HAP-1 (cell line): ENCODE measurements at regions not wholly inside any gene's neighbourhood (a gene's known extent, or its start where the extent isn't known, plus 50 kb on each side); places are given as distances from the start of the nearest gene placed in this dataset.

Experiments
- DNase-seq, 2 experiments: peaks; one replicate each; pipeline ENCODE4 v3.0.0-alpha.2; 2016 to 2020; ENCODE audit warnings: low spot score in 2 of 2
- H3K27me3 ChIP-seq: fragments of 250-450 bp; sonication (Bioruptor Pico); 2 replicates; pipeline ENCODE4 v1.5.1; 2020; ENCODE audit warnings: low read depth, mild to moderate bottlenecking, moderate library complexity
- H3K36me3 ChIP-seq: fragments of 250-450 bp; sonication (Bioruptor Pico); replicated peaks from 2 replicates; pipeline ENCODE4 v1.5.1; 2020; ENCODE audit warnings: mild to moderate bottlenecking
- H3K4me1 ChIP-seq: fragments of 250-450 bp; sonication (Bioruptor Pico); 2 replicates; pipeline ENCODE4 v1.5.1; 2020; ENCODE audit warnings: mild to moderate bottlenecking
- H3K4me3 ChIP-seq: fragments of 250-450 bp; sonication (Bioruptor Pico); 2 replicates; pipeline ENCODE4 v1.5.1; 2020; ENCODE audit warnings: mild to moderate bottlenecking, moderate library complexity
- H3K9me3 ChIP-seq: fragments of 250-450 bp; sonication (Bioruptor Pico); 2 replicates; pipeline ENCODE4 v1.5.1; 2020; ENCODE audit warnings: mild to moderate bottlenecking, moderate library complexity
- in situ Hi-C: fragments of 300-500 bp; cut with MboI; formaldehyde crosslinking; loops from 3 replicates; pipeline ENCODE4 v1.14.3; 2020; ENCODE audit warnings: low sequenced_read_pairs, inconsistent platforms, mixed read lengths

GRCh38 chr5:54740141-54740540, 222.6 kb downstream of the SNX18 start:
- Histone ChIP-seq H3K4me1 (no peaks in the 10 kb centered on the region), H3K36me3 (no peaks in the 10 kb centered on the region), H3K27me3 (no peaks in the 10 kb centered on the region), H3K4me3 (no peak overlapping the region), H3K9me3 (no peaks in the 10 kb centered on the region)
- no peak for DNase-seq
- in situ Hi-C loops = no loop called here

DNA sequence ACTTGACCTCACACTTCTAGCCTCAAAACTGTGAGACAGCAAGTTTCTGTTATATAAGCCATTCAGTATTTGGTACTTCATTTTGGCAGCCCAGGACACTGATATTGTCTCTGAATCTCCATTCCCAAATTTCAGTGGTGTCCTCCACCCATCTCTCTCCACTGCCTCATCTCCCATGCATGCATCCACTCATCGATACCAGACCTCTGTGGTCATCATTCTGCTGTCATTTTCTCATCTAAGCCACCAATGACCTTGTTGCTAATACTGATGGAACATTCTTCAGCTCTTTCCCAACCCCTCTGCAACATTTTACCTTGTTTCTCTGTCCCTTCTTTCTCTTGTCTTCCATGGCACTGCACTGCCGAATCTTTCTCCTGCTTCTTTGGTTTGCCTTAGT, 221.8 kb downstream of the SNX18 start:
- Histone ChIP-seq H3K4me1 (no peaks in the 10 kb centered on the region), H3K36me3 (no peaks in the 10 kb centered on the region)

DNA sequence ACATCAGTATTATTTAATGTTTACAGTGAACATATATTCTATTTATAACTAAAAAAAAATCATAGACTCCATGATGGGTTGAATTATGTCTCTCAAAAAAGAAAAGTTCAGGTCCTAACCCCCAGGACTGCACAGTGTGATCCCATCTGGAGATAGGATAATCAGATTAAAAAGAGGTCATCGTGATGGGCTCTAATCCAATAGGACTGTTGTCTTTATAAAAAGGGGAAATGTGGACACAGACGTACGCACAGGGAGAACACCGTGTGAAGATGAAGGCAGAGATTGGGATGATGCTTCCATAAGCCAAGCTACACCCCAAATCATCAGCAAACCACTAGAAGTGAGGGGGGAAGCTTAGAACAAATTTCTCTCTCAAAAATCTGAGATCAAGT, 221.4 kb downstream of the SNX18 start:
- H3K27me3 ChIP-seq = no peaks in the 10 kb centered on the region
- H3K9me3 ChIP-seq = no peaks in the 10 kb centered on the region
- H3K4me1 ChIP-seq = no peaks in the 10 kb centered on the region
- H3K36me3 ChIP-seq = no peaks in the 10 kb centered on the region
- H3K4me3 ChIP-seq = no peak overlapping the region
- in situ Hi-C loops = no loop called here
- no peak for DNase-seq

More for the DNA sequence above, 221.8 kb downstream of the SNX18 start:
- in situ Hi-C loops = no loop called here
- Histone ChIP-seq H3K4me3 (no peak overlapping the region), H3K27me3 (no peaks in the 10 kb centered on the region), H3K9me3 (no peaks in the 10 kb centered on the region)
- no peak for DNase-seq

GRCh38 chr5:54738118-54738972, 220.8 kb downstream of the SNX18 start:
- DNase-seq = no peak
- Histone ChIP-seq H3K4me3 (no peak overlapping the region), H3K36me3 (no peaks in the 10 kb centered on the region), H3K27me3 (no peaks in the 10 kb centered on the region), H3K4me1 (no peaks in the 10 kb centered on the region), H3K9me3 (no peaks in the 10 kb centered on the region)
- in situ Hi-C loops = no loop called here

DNA sequence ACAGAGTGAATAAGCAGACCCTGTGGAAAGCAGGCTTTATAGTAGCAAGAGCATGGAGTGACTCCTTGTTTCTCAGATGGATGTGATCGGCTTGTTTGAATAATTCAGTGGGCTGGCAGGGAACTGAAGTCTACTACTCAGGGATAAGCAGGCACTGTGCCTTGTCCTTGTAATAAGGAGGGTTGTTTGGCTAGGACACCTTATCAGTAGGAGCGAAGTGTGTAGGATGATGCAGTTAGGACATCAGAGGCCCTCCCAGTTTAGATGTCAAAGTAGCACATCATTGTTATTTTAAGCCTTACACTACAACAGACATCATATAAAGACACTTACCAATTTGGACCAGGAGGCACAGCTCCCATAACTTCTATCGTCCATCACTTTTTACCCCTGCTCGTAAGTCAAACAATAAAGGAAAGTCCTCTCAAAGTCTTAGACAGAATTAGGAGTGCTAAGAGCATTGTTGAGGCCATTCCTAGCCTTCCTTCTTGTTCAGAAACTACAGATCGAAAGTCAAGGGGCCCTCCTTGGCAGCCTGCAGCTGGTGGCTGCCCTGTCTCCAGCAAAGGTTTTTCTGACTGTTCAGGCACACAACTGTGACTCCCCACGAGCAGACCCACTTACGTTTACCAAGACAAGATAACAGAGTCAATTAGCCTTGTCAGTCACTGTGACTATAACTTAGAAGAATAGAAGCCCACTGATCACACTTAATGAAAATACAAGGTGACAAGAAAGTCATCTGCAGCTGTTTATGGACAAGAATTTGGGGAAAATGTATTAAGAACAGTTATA, 218.6 kb downstream of the SNX18 start:
- H3K4me1 ChIP-seq = no peaks in the 10 kb centered on the region
- H3K4me3 ChIP-seq = no peak overlapping the region
- in situ Hi-C loops = no loop called here
- no peaks in the 10 kb centered on the region for H3K36me3 ChIP-seq
- H3K27me3 ChIP-seq = no peaks in the 10 kb centered on the region
- DNase-seq = no peak
- no peaks in the 10 kb centered on the region for H3K9me3 ChIP-seq

DNA sequence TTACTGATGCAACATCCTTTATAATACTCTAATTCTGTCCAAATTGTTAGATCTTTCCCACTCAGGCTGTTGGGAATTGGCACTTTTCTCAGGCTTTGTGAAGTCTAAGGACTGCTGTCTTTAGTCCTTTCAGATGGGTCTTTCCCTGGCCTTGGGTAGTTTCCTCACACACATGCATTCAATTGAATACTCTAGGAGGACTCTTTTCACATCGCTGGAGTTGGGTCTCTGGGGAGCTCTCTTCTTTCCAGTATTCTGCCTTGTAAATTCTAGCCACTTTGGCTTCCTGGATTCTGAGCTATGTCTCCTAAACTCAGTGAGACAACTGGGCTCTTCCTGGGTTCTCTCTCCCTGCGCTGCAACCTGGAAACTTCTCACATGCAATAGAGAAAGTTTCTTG, 215.5 kb downstream of the SNX18 start:
- in situ Hi-C loops = no loop called here
- no peaks in the 10 kb centered on the region for H3K27me3 ChIP-seq
- H3K4me1 ChIP-seq = no peaks in the 10 kb centered on the region
- no peak for DNase-seq
- H3K9me3 ChIP-seq = no peaks in the 10 kb centered on the region
- no peak overlapping the region for H3K4me3 ChIP-seq
- no peaks in the 10 kb centered on the region for H3K36me3 ChIP-seq

- in situ Hi-C loops = no loop called here
- Histone ChIP-seq H3K9me3 (no peaks in the 10 kb centered on the region), H3K4me1 (no peaks in the 10 kb centered on the region), H3K36me3 (no peaks in the 10 kb centered on the region), H3K27me3 (no peaks in the 10 kb centered on the region), H3K4me3 (no peak overlapping the region)
- no peak for DNase-seq
Observed at GRCh38 chr5:54732108-54732507, 214.5 kb downstream of the SNX18 start.

DNA sequence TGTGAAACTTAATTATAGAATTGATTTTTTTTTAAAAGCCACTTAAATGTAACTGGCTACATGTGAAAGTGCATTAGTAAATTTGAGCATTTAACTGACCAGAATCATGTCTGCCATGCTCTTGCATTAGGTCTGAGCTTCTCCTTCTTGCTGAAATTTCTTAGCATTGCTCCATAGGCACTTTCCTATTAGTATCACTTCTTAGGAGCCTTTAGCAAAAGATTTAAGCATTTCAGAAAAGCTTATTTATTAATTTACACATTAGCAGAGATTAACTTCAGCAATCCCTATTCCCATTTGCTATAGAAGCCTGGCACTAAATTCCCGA, 211.0 kb downstream of the SNX18 start:
- no peaks in the 10 kb centered on the region for H3K36me3 ChIP-seq
- no peak for DNase-seq
- H3K9me3 ChIP-seq = no peaks in the 10 kb centered on the region
- H3K27me3 ChIP-seq = no peaks in the 10 kb centered on the region
- in situ Hi-C loops = no loop called here
- no peak overlapping the region for H3K4me3 ChIP-seq
- no peaks in the 10 kb centered on the region for H3K4me1 ChIP-seq

DNA sequence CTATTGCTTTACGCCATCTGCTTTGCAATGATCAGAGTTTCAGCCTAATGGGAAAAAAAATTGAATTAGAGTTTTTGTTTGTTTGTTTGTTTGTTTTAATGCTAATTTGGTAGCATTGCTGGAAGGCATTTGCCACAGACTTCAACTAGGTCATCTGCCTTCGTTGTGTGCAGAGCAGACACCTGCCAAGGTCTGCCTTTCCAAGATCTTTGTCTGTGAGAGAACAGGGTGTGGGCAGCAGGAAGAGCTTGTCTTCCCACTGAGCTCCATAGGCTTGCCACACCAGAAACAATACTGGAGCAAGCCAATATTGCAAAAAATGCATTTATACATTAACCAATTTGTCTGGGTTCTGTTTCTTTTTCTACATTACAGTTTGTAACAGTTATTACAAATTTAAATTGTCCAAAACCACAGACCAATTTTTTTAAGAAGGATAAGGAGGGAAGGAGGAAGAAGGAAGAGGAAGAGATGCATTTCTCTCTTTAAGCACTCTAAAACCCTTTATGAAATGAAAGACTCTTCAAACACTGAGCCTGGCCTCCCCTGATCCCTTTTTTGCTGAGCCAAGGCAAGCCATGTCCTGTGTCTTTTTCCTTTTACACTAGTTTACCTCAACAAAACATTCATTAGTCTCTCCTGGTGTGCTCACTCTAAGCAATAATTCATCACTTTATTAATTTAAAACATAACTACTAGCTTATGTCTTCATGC, 210.5 kb downstream of the SNX18 start:
- DNase-seq = no peak
- in situ Hi-C loops = no loop called here
- H3K4me1 ChIP-seq = no peaks in the 10 kb centered on the region
- no peak overlapping the region for H3K4me3 ChIP-seq
- no peaks in the 10 kb centered on the region for H3K36me3 ChIP-seq
- no peaks in the 10 kb centered on the region for H3K27me3 ChIP-seq
- no peaks in the 10 kb centered on the region for H3K9me3 ChIP-seq

DNA sequence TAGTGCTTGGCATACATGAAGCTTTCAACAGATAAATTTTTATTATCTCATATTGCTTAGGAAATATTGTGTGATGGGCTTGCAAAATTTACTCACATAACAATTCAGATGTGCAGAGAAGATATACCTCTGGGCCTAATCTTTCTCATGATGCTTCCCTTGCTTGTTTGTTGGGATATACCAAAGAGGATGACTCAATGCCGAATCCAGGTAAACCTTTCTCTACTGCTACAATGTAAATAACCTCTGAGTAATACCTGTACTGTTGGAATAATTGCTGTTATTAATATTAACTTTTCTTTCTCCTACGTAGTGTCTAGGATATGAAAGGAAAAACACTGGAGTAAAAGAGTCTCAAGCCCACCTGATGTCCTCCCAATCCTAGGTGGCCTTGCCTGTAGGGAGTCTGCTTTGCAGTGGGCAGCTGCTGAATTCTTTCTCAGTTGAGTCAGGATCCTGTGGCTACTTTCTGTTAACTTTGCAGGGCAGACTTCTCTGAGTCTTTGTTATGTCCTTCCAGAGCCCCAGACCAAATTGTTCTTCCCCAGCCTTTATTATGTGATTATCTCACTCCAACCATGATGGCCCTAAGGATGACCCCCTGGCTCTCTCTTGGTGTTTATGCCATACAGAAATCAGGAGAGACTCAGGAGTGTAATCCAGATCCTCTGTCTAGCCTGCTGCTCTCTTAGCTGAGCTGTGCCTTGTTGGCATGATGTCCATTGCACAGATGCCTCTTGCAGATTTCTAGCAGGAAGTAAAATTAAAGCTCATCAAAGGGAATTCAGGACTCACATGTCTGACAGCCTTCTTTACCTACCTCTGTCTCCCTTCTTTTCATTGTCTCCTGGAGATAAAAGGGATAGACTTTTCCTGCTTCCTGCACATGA, 208.1 kb downstream of the SNX18 start:
- in situ Hi-C loops = no loop called here
- Histone ChIP-seq H3K9me3 (no peaks in the 10 kb centered on the region), H3K4me1 (no peaks in the 10 kb centered on the region), H3K27me3 (no peaks in the 10 kb centered on the region), H3K4me3 (no peak overlapping the region), H3K36me3 (no peaks in the 10 kb centered on the region)
- no peak for DNase-seq

GRCh38 chr5:54722846-54723433, 205.4 kb downstream of the SNX18 start:
- Histone ChIP-seq H3K4me3 (no peak overlapping the region), H3K36me3 (no peaks in the 10 kb centered on the region), H3K4me1 (no peaks in the 10 kb centered on the region), H3K9me3 (no peaks in the 10 kb centered on the region), H3K27me3 (no peaks in the 10 kb centered on the region)
- in situ Hi-C loops = no loop called here
- no peak for DNase-seq

- Histone ChIP-seq H3K27me3 (no peaks in the 10 kb centered on the region), H3K4me3 (no peak overlapping the region), H3K36me3 (no peaks in the 10 kb centered on the region), H3K9me3 (no peaks in the 10 kb centered on the region), H3K4me1 (no peaks in the 10 kb centered on the region)
- DNase-seq = no peak
- in situ Hi-C loops = no loop called here
Observed at GRCh38 chr5:54721951-54722654, 204.5 kb downstream of the SNX18 start.
